MCF 10A (cell line): ENCODE measurements at regions not wholly inside any gene's neighbourhood (a gene's known extent, or its start where the extent isn't known, plus 50 kb on each side); places are given as distances from the start of the nearest gene placed in this dataset.

Experiments
- BruUV-seq: library from RNA; stranded (reverse); fragments of 400-500 nt; replicated peaks from 2 replicates; lab custom pipeline; 2021; lab: Mats Ljungman, UMichigan
- CTCF ChIA-PET: fragments of 300-600 bp; sonication (Branson Sonifier 250); formaldehyde crosslinking; extraction: SDS; loops from one replicate; lab custom pipeline; 2021; ENCODE audit warnings: antibody characterized with exemption, inconsistent platforms; lab: Yijun Ruan, JAX
- POLR2A ChIA-PET: fragments of 300-600, 350-650 bp; sonication (Branson Sonifier 250); formaldehyde crosslinking; extraction: SDS; loops from one replicate; lab custom pipeline; 2020; ENCODE audit warnings: antibody characterized with exemption, inconsistent platforms; lab: Yijun Ruan, JAX
- DNase-seq: peaks from one replicate; pipeline ENCODE4 v3.0.0-alpha.2; 2018; ENCODE audit not compliant: unreplicated experiment
- H3K27ac Mint-ChIP-seq: one replicate; pipeline ENCODE4 v1.8.0; 2022; ENCODE audit warnings: mild to moderate bottlenecking, low read depth, mixed read lengths; ENCODE audit not compliant: unreplicated experiment
- H3K27me3 Mint-ChIP-seq: one replicate; pipeline ENCODE4 v1.8.0; 2022; ENCODE audit warnings: mixed read lengths; ENCODE audit not compliant: insufficient read depth, unreplicated experiment
- H3K36me3 Mint-ChIP-seq: one replicate; pipeline ENCODE4 v1.8.0; 2022; ENCODE audit warnings: mild to moderate bottlenecking, moderate library complexity, mixed read lengths; ENCODE audit not compliant: insufficient read depth, unreplicated experiment
- H3K4me1 Mint-ChIP-seq: one replicate; pipeline ENCODE4 v1.8.0; 2022; ENCODE audit warnings: mixed read lengths; ENCODE audit not compliant: insufficient read depth, unreplicated experiment
- H3K4me3 Mint-ChIP-seq: one replicate; pipeline ENCODE4 v1.8.0; 2022; ENCODE audit warnings: mild to moderate bottlenecking, moderate library complexity, mixed read lengths; ENCODE audit not compliant: unreplicated experiment
- H3K9me3 Mint-ChIP-seq: one replicate; pipeline ENCODE4 v1.8.0; 2022; ENCODE audit warnings: mixed read lengths; ENCODE audit not compliant: unreplicated experiment
- intact Hi-C: fragments of 100-400 bp; cut with micrococcal nuclease; formaldehyde crosslinking; loops from 2 replicates; pipeline ENCODE4 v1.14.1; 2022
- TF ChIP-seq, protein P1 (sequence below): fragments of 200-600 bp; IDR thresholded peaks from one replicate; pipeline ENCODE4 v1.8.0; 2022; ENCODE audit warnings: antibody characterized with exemption, mild to moderate bottlenecking; ENCODE audit not compliant: unreplicated experiment

- H3K27me3 Mint-ChIP-seq, result peaks cover 19% of the 10 kb centered on the region
- peaks cover 22% of the 10 kb centered on the region for H3K4me1 Mint-ChIP-seq
- no peak overlapping the region for H3K27ac Mint-ChIP-seq
- intact Hi-C loops, result no loop called here
- H3K4me3 Mint-ChIP-seq, result no peak overlapping the region
- ChIA-PET CTCF (no interaction called here), POLR2A (no interaction called here)
- DNase-seq, result no peak
- BruUV-seq, result no TSS peak
- no peaks in the 10 kb centered on the region for H3K9me3 Mint-ChIP-seq
- TF ChIP-seq, protein P1, sequence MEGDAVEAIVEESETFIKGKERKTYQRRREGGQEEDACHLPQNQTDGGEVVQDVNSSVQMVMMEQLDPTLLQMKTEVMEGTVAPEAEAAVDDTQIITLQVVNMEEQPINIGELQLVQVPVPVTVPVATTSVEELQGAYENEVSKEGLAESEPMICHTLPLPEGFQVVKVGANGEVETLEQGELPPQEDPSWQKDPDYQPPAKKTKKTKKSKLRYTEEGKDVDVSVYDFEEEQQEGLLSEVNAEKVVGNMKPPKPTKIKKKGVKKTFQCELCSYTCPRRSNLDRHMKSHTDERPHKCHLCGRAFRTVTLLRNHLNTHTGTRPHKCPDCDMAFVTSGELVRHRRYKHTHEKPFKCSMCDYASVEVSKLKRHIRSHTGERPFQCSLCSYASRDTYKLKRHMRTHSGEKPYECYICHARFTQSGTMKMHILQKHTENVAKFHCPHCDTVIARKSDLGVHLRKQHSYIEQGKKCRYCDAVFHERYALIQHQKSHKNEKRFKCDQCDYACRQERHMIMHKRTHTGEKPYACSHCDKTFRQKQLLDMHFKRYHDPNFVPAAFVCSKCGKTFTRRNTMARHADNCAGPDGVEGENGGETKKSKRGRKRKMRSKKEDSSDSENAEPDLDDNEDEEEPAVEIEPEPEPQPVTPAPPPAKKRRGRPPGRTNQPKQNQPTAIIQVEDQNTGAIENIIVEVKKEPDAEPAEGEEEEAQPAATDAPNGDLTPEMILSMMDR, result no peak
- no peaks in the 10 kb centered on the region for H3K36me3 Mint-ChIP-seq
Measured at GRCh38 chr14:98961191-98961590, 310.8 kb downstream of the BCL11B start.

DNA sequence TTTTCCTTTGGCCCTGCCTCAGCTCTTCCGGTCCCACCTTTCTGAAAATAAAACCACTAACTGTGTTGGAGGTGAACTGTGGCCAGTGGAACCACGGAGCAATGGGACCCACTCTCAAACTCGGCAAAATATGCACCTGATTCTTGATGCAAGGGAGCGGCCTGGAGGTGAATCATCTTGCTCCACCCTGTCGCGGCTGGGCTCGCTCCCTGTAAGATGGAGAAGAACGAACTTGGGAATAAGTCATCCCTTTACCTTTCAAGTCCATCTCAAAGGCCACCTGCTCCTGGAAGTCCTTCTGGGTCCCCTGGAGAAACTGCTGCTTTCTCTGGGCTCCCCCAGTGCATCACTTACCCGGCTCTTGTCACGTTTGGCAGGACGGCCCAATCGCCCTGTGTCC, 309.9 kb downstream of the BCL11B start:
- intact Hi-C loops, result no loop called here
- Mint-ChIP-seq H3K27me3 (peaks cover 17% of the 10 kb centered on the region), H3K27ac (peak overlapping the region; percentile 49), H3K4me3 (no peak overlapping the region), H3K4me1 (peaks cover 13% of the 10 kb centered on the region), H3K36me3 (no peaks in the 10 kb centered on the region), H3K9me3 (no peaks in the 10 kb centered on the region)
- CTCF ChIA-PET, result no interaction called here
- no peak for DNase-seq
- TF ChIP-seq, protein P1, result no peak
- POLR2A ChIA-PET, result interaction anchor here (0.6 kb wide), 1 partner anchor 857 kb away, joined by 4 read pairs; no protein-coding TSS in a partner anchor
- no TSS peak for BruUV-seq

DNA sequence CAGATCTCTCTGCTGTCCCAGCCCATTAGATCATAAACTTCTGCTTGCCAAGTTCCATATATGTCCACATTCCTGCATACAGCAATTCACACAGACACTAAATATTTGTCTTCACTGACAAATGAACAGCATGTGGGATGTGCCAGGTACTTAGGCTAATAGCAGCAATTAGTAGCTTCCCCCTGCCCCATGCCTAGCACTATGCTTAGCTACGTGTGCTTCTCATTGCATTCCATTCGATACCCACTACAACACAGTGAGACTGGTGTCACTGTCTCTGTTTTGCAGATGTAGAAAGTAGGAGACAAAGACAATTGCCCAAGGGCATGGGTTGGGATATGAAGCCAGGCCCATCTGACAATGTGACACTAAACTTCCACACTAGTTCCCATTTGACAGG, 308.4 kb downstream of the BCL11B start:
- TF ChIP-seq, protein P1, result no peak
- DNase-seq, result no peak
- peaks cover 5% of the 10 kb centered on the region for H3K4me1 Mint-ChIP-seq
- no peaks in the 10 kb centered on the region for H3K9me3 Mint-ChIP-seq
- peaks cover 17% of the 10 kb centered on the region for H3K27me3 Mint-ChIP-seq
- H3K4me3 Mint-ChIP-seq, result no peak overlapping the region
- BruUV-seq, result no TSS peak
- no peak overlapping the region for H3K27ac Mint-ChIP-seq
- CTCF ChIA-PET, result interaction anchor here (0.6 kb wide), 1 partner anchor 50 kb away, joined by 4 read pairs; no protein-coding TSS in a partner anchor
- POLR2A ChIA-PET, result no interaction called here
- intact Hi-C loops, result no loop called here
- peaks cover 6% of the 10 kb centered on the region for H3K36me3 Mint-ChIP-seq

DNA sequence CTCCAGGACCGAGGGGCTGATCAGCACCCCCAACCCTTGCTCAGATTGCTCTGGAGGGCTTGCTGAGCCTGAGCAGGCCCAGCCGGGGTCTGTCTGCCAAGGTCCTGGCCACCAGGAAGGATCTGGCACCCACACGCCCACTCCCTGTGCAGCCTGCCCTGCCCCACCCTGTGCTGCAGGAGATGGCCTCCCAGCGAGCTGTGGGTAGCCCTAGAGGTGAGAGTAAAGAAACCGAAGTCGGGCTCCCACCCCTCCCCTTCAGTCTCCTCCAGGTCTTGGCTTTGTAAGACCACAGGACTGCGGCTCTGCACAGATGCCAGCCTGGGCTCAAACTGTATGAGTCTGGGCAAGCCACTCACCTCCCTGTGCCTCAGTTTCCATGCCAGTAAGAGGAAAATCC, 307.8 kb downstream of the BCL11B start:
- DNase-seq, result no peak
- no TSS peak for BruUV-seq
- ChIA-PET POLR2A (no interaction called here), CTCF (interaction anchor here (0.6 kb wide), 1 partner anchor 51 kb away, joined by 4 read pairs; no protein-coding TSS in a partner anchor)
- Mint-ChIP-seq H3K27ac (no peak overlapping the region), H3K36me3 (peaks cover 6% of the 10 kb centered on the region), H3K9me3 (no peaks in the 10 kb centered on the region), H3K27me3 (peaks cover 17% of the 10 kb centered on the region), H3K4me1 (peaks cover 5% of the 10 kb centered on the region), H3K4me3 (no peak overlapping the region)
- TF ChIP-seq, protein P1, result no peak
- intact Hi-C loops, result no loop called here
